Suprapubic skin (tissue), 4 donors: ENCODE measurements at regions not wholly inside any gene's neighbourhood (a gene's known extent, or its start where the extent isn't known, plus 50 kb on each side); places are given as distances from the start of the nearest gene placed in this dataset.

ENCODE experiments used
- CTCF ChIP-seq, 2 donors: fragments of 200-600 bp in 1 of 2; fragments of 450-650 bp in 1 of 2; sonication (generic) in 1 of 2; IDR thresholded peaks; one replicate each; pipeline ENCODE4 v1.5.1; 2016 to 2019; ENCODE audit warnings: antibody characterized with exemption in 2 of 2, mild to moderate bottlenecking in 1 of 2, moderate library complexity in 1 of 2
- EP300 ChIP-seq: sonication (generic); formaldehyde crosslinking; IDR thresholded peaks from one replicate; pipeline ENCODE4 v1.6.1; 2017; ENCODE audit warnings: antibody characterized with exemption
- POLR2A ChIP-seq, 2 donors: fragments of 450-650 bp; IDR thresholded peaks; one replicate each; pipeline ENCODE4 v1.6.1; 2017; ENCODE audit warnings: antibody characterized with exemption in 2 of 2, mild to moderate bottlenecking in 2 of 2, moderate library complexity in 2 of 2
- POLR2AphosphoS5 ChIP-seq, 3 donors: sonication (generic); formaldehyde crosslinking; IDR thresholded peaks; one replicate each; pipeline ENCODE4 v1.6.1; 2017; ENCODE audit warnings: antibody characterized with exemption in 3 of 3

- TF ChIP-seq CTCF (IDR thresholded peaks at IDR 0.05), result no peak
- no peak for TF ChIP-seq POLR2A (IDR thresholded peaks at IDR 0.05)
- no peak for TF ChIP-seq POLR2AphosphoS5 (IDR thresholded peaks at IDR 0.05)
- TF ChIP-seq EP300, result no peak
Measured at GRCh38 chr20:5470943-5471342, 139.9 kb downstream of the GPCPD1 start.
